Fibroblast of skin of right biceps (primary cell): ENCODE measurements at regions not wholly inside any gene's neighbourhood (a gene's known extent, or its start where the extent isn't known, plus 50 kb on each side); places are given as distances from the start of the nearest gene placed in this dataset.

Experiments used
- DNase-seq: peaks from one replicate; pipeline ENCODE4 v3.0.0-alpha.2; 2013

- peak; percentile 19 for DNase-seq
These were observed 395.2 kb upstream of the LYPLAL1 start for GRCh38 chr1:218778257-218779126.

DNA sequence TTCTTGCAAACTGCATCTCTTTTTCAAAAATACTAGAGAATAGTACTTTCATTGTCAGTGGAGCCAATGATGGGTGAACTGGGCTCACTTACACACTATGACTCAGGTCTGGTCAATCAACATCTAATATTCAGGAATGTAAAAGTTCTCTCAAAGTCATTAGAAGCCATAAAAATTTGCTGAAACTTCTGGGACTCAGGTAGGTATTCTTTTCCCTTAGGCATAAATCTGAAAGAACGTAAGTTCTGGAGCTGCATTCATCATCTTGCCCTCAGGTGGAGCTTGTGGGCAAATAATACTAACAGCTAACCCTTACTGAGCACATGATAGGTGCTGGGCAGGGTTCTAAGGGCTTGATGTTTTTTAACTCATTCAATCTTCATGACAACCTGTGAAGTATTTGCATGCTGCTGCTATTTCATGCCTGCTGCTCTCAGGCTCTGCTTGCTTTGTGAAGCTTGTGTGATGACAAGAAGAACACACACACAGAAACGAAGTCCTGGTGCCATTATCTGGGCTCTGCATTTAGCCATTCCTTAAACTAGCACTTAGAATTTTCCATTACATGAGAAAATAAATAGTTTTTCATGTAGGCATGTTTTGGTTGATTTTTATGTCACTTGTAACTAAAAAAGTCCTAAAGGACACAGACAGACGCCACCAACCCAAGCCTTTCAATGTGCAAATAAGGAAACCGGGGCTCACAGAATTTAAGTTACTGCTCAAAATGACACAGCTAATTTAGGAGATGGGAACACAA lies 394.2 kb upstream of the LYPLAL1 start:
- peak; percentile 40 for DNase-seq

- no peak for DNase-seq
These were observed 390.5 kb upstream of the LYPLAL1 start for GRCh38 chr1:218783131-218783530.

- DNase-seq: no peak
These were observed 389.8 kb upstream of the LYPLAL1 start for GRCh38 chr1:218783916-218784315.

GRCh38 chr1:218785928-218786327 lies 387.8 kb upstream of the LYPLAL1 start:
- peak; percentile 56 for DNase-seq

DNA sequence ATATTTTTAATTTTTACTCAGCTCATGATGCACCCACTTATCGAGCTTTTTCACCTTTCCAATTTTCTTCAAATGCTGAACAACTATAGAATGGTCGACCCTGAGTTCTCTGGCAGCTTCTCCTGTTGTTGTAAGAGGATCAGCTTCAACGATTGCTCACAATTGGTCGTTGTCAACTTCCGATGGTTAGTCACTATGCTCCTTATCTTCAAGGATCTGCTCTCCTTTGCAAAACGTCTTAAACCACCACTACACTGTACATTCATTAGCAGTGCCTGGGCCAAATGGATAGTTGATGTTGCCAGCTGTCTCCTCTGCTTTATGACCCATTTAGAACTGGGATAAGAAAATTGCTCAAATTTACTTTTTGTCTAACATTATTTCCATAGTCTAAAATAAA lies 385.9 kb upstream of the LYPLAL1 start:
- no peak for DNase-seq

DNA sequence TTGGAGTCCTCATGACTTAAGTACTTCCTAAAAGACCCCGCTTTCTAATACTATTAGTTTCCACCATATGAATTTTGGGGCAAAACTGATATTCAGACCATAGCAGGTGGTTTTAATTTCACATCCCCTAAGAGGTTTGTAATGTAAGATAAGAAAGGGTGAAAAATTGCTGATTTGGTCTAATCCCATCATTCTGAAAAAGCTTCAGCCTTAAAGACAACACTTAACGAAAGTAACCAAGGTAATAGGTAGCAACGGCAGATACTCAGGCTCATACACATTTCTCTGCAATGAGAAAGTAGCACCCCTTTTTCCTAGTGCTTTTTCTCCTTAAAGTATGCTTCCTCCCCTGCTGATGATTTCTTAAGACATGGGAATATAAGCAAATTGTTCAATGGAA lies 376.9 kb upstream of the LYPLAL1 start:
- DNase-seq: no peak

GRCh38 chr1:218802799-218803198 lies 370.9 kb upstream of the LYPLAL1 start:
- DNase-seq: no peak

- DNase-seq: no peak
These were observed 370.2 kb upstream of the LYPLAL1 start for GRCh38 chr1:218803351-218803997.

DNA sequence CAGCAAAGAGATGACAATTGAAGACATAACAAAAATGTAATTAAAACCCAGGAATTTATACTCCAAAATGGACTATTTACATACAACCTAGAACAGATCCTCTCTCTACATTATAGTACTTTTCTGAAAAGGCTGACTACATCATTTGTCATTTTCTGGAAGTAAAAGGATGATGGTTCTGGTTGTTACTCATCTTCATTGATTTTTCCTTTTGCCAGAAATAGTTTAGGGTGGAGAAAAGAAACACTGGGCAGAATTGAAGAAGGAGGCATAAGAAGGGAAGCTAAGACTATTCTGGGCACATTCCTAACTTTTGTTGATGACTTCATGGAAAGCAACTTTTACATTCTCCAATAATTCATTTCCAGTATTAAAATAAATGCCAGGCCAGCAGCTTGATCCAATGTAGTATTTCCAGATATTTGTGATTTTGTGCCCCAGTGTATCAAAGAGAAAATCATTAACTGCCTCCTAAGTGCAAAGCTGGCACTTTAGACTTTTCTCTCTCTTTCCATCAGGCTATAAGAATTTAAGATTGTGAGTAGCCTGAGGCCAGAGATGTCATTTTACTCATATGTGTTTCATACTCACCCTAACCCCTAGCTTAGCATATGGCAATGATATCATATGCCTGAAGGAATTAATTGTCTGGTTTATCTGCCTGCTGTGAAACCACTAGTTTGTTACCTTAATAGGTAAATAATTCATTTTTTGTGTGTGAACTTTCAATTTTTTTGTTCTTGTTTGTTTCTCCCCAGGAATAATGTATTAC lies 369.5 kb upstream of the LYPLAL1 start:
- peak; percentile 47 for DNase-seq

GRCh38 chr1:218809061-218809460 lies 364.6 kb upstream of the LYPLAL1 start:
- DNase-seq: no peak

- DNase-seq: peak; percentile 55
These were observed 364.1 kb upstream of the LYPLAL1 start for GRCh38 chr1:218809625-218810024.

- DNase-seq: no peak
These were observed 363.4 kb upstream of the LYPLAL1 start for GRCh38 chr1:218810306-218810705.

GRCh38 chr1:218811497-218811896 lies 362.2 kb upstream of the LYPLAL1 start:
- DNase-seq: no peak

- no peak for DNase-seq
These were observed 361.3 kb upstream of the LYPLAL1 start for GRCh38 chr1:218812360-218812759.

DNA sequence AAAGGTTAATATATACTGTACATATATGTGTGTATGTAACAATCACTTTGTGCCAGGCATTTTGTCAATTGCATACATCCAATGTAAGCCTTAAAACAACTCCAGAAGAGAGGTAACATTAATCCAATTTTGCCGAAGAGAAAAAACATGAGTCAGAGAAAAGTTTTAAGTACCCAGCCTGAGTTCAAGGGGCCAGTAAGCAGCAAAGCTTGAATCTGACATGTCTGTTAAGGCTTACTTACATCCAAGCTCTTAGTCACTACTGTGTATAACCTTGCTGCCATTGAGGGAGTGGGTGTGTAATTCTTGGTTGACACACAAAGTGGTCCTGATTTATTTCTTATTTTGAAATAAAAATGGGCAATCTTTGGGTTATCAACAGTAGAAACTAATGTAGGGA lies 360.4 kb upstream of the LYPLAL1 start:
- DNase-seq: peak; percentile 41

DNA sequence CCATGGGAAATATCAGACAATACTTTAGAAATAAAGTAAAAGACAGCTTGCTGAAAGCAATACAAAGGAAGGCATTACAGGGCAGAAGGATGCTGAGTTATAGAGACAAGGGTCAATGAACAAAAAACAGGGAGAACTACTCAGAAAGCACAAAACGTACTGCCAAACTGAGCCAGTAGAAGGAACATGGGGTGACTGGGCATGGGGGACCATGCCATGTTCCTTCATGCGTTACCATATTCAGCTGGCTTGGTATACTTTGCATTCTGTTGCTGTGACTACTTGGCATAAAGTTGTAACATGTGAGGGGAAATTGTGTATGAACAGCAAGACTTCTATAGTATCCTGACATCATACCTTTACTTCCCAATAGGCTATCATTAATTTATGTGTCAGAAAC lies 358.6 kb upstream of the LYPLAL1 start:
- no peak for DNase-seq

- DNase-seq: no peak
These were observed 356.6 kb upstream of the LYPLAL1 start for GRCh38 chr1:218817071-218817470.

DNA sequence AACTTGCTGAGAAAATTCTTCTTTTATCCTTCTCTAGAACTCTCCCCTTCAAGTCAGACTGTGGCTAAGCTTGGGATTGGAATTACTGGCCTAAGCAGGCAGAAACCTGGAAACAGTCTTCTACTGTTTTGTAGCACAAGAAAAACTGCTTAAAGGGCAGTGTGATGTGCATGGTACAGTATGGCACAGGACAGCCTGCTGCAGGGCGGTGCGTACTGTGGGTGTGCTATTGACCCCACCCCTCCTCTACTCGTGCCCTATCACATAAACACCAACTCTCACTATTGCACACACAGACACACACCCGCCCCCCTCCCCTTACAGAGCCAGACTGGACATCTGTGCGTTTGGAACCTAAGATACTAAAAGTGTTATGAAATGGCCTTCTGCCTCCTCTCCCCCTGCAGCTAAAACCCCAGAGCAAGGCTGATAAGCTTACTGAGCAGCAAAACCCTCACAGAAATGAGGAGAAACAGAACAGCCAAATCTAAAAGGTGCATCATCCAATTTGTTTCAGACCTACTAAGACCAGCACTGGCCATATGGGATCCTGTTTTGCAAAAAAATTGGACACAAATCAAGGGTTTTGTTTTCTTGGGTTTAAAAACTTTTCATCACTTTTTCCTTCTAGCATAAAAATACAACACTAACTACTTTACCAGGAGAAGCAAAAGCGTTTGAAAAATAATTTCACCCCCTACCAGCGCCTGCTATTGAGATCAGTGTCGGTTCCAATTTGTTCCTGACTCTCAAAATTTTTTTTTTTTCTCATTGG lies 355.8 kb upstream of the LYPLAL1 start:
- DNase-seq: no peak

DNA sequence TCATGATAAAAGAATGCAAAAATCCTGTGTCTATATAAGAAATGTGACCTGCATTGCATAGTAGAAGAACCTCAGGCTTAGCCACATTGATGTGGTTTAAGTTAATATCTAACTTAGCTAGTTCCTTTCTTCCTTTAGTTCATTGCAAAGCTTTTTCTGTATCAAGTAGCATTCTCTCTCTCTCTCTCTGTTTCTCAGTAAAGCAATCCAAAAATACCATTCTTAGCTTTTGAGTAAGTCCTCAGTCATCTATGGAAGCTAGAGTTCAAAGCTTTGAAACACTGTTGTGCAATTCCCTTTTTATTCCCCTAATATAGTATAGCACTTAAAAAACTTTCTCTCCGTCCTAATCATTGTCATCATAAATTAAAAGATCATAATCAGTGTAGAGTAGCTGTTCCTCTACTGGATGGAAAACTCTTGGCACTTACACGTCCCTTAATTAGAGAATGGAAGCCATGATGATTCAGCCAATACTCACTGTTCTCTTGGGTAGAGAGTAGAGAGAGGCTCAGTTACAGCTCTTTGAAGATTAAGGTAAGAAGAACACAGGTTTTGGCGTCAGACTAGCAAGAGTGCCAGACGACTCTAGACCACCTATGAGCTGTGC lies 350.3 kb upstream of the LYPLAL1 start:
- peak; percentile 92 for DNase-seq

GRCh38 chr1:218827486-218827885 lies 346.2 kb upstream of the LYPLAL1 start:
- DNase-seq: no peak
